Pancreas (tissue), 10 donors: ENCODE measurements at regions not wholly inside any gene's neighbourhood (a gene's known extent, or its start where the extent isn't known, plus 50 kb on each side); places are given as distances from the start of the nearest gene placed in this dataset.
A peak's percentile ranks its signal among the peaks of the same experiment; 100 is the strongest.

Experiments
- ATAC-seq, 4 donors: fragments of 200-7000 bp; cut with Tn5 transposase; one replicate each; pipeline versions ENCODE4 v1.8.0 to v1.9.1; 2020; ENCODE audit warnings: mild to moderate bottlenecking in 4 of 4, moderate library complexity in 4 of 4
- DNase-seq, 6 donors: peaks; one replicate each; pipeline ENCODE4 v3.0.0-alpha.2; 2020
- FAIRE-seq: peaks from 2 replicates; lab custom pipeline; 2012; peaks lifted over from hg19 to GRCh38; lab: Jason Lieb, UNC
- H3K27ac ChIP-seq, 4 donors: fragments of 200-600 bp; sonication (generic); 1 replicate in 3 of 4; 2 replicates in 1 of 4; pipeline versions ENCODE4 v1.5.0 to v1.8.0; 2020
- H3K27me3 ChIP-seq, 4 donors: fragments of 200-600 bp; one replicate each; pipeline ENCODE4 v1.8.0; 2021
- H3K36me3 ChIP-seq, 3 donors: fragments of 200-600 bp; sonication (generic) in 1 of 3; one replicate each; pipeline versions ENCODE4 v1.5.0 to v1.8.0; 2020 to 2021
- H3K4me1 ChIP-seq, 3 donors: fragments of 200-600 bp; one replicate each; pipeline ENCODE4 v1.8.0; 2021
- H3K4me3 ChIP-seq, 4 donors: fragments of 200-600 bp; sonication (generic) in 2 of 4; one replicate each; pipeline versions ENCODE4 v1.5.0 to v1.8.0; 2020 to 2021
- H3K9me3 ChIP-seq, 4 donors: fragments of 200-600 bp; one replicate each; pipeline ENCODE4 v1.8.0; 2021
- WGBS, 2 donors: extraction: QIAGEN DNeasy Blood & Tissue Kit; methylation state at CpG; one replicate each; pipeline ENCODE4 v1.1.7; 2013; 5-methylcytosine and 5-hydroxymethylcytosine counted together
- intact Hi-C, 3 donors: fragments of 100-400 bp; cut with DNase I; formaldehyde crosslinking; loops; one replicate each; pipeline versions ENCODE4 v1.11.1 to v1.14.2; 2022
- TF ChIP-seq, protein P1 (sequence below), 4 donors: fragments of 200-600 bp; sonication (generic) in 3 of 4; IDR thresholded peaks; one replicate each; pipeline versions ENCODE4 v1.5.0 to v1.8.0; 2021; ENCODE audit warnings: antibody characterized with exemption in 4 of 4
- donor health status: healthy with polysubstance abuse.
- donor health status: DM: no; HTN: no; CAD: no; lungs with moderate emphysema.
- donor health status: DM: no; HTN: no; CAD: no.
- donor health status: control.
- donor health status: control.
- donor health status: Bipolar disorder and iron deficiency.
- donor health status: DM: yes; HTN: yes; CAD: no.
- donor health status: DM: no; HTN: no; CAD: no.
- donor health status: DM: no; HTN: no; CAD: no.
- donor health status: DM: yes; HTN: yes; CAD: no.

DNA sequence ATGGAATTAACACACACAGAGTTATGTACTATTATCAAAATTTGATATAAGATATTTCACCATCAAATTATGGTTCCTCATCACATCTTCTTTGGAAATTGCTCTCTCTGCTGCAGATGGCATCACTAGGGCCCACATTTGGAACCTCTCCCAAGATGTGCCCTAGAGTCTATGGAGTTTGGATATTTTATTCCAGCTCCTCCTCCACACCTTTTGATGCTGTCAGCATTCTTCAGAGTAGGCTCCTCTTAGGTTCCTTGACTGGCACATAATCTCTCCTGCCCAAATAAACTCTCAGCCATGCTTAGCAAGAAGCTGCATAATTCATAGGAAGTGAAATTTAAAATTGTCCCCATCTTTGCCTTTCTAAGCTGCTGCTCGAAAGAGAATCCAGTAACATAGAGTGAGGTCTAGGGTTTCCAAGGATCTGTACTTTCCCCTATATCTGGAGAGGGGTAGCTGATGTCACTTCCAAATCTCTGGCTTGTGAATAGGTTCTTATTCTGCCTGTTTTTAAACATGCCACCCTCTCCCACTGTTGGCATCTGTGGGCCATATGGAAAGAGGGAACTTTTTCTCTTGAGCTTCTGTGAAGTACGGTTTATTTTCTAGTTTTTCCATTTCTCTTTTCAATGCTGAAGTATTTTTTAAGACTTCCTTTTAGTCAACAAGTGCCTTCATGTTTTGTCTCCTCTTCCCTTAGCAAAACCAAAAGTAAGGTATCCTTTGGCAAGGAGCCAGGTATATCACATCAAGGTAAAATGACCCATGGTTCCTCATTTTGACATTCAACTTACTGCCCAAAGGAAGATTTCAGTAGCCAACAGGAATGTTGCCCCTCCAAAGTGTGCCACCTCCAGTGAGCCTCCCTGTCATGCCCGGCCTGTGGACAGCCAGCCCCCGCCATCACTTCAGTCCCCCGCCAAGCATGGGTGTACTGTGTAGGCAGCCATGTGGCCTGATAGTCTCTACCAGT lies 75.3 kb upstream of the C2CD4B start:
- 94 to 95% methylated on average over 5 of the region's 5 CpGs for WGBS, 2 donors
- H3K4me3 ChIP-seq: no peak overlapping the region
- TF ChIP-seq, protein P1, sequence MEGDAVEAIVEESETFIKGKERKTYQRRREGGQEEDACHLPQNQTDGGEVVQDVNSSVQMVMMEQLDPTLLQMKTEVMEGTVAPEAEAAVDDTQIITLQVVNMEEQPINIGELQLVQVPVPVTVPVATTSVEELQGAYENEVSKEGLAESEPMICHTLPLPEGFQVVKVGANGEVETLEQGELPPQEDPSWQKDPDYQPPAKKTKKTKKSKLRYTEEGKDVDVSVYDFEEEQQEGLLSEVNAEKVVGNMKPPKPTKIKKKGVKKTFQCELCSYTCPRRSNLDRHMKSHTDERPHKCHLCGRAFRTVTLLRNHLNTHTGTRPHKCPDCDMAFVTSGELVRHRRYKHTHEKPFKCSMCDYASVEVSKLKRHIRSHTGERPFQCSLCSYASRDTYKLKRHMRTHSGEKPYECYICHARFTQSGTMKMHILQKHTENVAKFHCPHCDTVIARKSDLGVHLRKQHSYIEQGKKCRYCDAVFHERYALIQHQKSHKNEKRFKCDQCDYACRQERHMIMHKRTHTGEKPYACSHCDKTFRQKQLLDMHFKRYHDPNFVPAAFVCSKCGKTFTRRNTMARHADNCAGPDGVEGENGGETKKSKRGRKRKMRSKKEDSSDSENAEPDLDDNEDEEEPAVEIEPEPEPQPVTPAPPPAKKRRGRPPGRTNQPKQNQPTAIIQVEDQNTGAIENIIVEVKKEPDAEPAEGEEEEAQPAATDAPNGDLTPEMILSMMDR (IDR thresholded peaks at IDR 0.05): no peak
- H3K9me3 ChIP-seq: no peaks in the 10 kb centered on the region
- H3K36me3 ChIP-seq: no peaks in the 10 kb centered on the region
- intact Hi-C loops: no loop called here
- H3K27me3 ChIP-seq: no peaks in the 10 kb centered on the region
- H3K27ac ChIP-seq: no peak overlapping the region
- ATAC-seq (no peak), FAIRE-seq (no peak), DNase-seq (no peak)
- no peaks in the 10 kb centered on the region for H3K4me1 ChIP-seq

DNA sequence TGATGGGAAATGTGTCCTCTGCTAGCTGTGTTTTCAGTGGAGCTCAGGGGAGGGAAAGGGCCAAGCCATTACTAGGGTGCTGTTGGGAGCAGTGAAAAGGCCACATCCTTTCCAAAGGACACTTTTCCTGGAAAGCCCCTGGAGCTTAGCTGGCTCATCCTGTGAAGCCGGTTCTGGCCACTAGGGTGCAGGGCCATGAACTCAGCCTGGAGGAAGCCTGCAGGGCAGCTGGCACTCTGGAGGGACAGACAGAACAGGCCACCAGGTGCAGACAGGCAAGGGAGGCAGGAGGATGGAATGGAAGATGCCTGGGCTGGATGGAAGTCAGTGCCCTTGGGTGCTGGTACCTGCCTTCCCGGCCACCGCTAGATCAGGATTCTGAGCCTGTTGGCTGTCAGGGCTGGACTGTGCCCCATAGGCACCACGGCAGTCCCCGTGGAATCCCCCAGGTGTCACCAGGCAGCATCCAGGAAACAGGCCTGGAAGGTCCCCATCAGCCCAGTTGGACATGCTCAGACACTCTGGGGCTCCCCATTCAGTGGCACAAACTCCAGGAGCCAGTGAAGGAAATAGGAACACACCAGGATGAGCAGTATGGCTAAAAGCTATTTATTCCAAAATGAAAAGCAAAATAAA lies 76.2 kb upstream of the C2CD4B start:
- WGBS, 2 donors: 75 to 80% methylated on average over 5 of the region's 5 CpGs
- Histone ChIP-seq H3K36me3 (no peaks in the 10 kb centered on the region), H3K27me3 (no peaks in the 10 kb centered on the region), H3K4me3 (no peak overlapping the region), H3K27ac (no peak overlapping the region), H3K9me3 (no peaks in the 10 kb centered on the region), H3K4me1 (no peaks in the 10 kb centered on the region)
- intact Hi-C loops: no loop called here
- peak in 1 of 6 donors; percentile 25 for DNase-seq
- TF ChIP-seq, protein P1 (IDR thresholded peaks at IDR 0.05): peak in 1 of 4 donors; percentile 15
- FAIRE-seq: no peak
- peak in 2 of 4 donors; percentile 67 to 71 for ATAC-seq

DNA sequence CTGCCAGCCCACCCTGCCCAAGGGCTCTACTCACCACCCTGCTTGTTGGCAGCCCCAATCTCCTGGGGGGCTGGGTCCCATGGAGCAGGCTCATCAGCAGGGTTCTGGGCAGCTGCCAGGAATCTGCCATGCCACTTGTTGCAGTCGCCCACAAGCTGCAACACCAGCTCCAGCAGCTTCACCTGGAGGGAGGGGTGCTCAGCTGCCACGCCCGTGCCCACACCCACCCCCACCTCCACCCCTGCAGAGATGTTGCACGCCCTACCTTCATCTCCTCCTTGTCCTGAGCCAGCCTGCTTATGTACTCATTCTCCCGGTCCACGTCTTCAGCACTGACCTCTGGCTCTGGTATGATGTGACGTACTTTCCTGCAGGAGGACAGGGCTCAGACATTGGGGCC lies 77.9 kb upstream of the C2CD4B start:
- H3K4me3 ChIP-seq: no peak overlapping the region
- 76 to 86% methylated on average over 7 of the region's 7 CpGs for WGBS, 2 donors
- intact Hi-C loops: no loop called here
- no peaks in the 10 kb centered on the region for H3K27me3 ChIP-seq
- ATAC-seq (no peak), FAIRE-seq (no peak), DNase-seq (no peak)
- no peaks in the 10 kb centered on the region for H3K36me3 ChIP-seq
- H3K9me3 ChIP-seq: no peaks in the 10 kb centered on the region
- TF ChIP-seq, protein P1 (IDR thresholded peaks at IDR 0.05): no peak
- no peaks in the 10 kb centered on the region for H3K4me1 ChIP-seq
- H3K27ac ChIP-seq: no peak overlapping the region

DNA sequence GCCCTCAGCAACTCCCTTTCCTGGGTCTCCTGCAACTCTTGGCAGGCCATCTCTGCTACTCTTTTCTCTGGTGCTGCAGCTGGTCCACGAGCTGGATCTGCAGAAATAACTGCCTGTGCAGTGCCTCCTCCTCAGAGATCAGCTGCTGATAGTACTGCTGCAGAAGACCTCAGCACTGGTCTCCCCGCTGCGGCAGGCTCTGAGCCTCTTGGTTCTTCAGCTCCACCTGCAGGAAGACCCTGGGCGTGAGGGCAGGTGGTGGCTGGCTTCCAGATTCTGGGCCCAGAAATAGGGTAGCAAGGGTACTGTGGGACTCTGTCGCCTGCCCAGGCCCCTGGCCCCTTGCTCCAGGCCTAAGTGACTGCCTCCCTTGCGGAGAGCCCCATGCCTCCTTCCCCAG lies 79.7 kb upstream of the C2CD4B start:
- H3K27ac ChIP-seq: no peak overlapping the region

More for the DNA sequence above, 79.7 kb upstream of the C2CD4B start:
- H3K9me3 ChIP-seq: no peaks in the 10 kb centered on the region
- FAIRE-seq: no peak
- no peaks in the 10 kb centered on the region for H3K36me3 ChIP-seq
- no peak overlapping the region for H3K4me3 ChIP-seq
- intact Hi-C loops: no loop called here
- H3K4me1 ChIP-seq: no peaks in the 10 kb centered on the region
- peak; percentile 35 to 89 (median 65) for ATAC-seq
- TF ChIP-seq, protein P1 (IDR thresholded peaks at IDR 0.05): peak in 1 of 4 donors; percentile 14
- peak in 5 of 6 donors; percentile 16 to 71 (median 52) for DNase-seq
- H3K27me3 ChIP-seq: no peaks in the 10 kb centered on the region
- 63 to 71% methylated on average over 6 of the region's 6 CpGs for WGBS, 2 donors
